RWPE1 (cell line): ENCODE measurements at regions not wholly inside any gene's neighbourhood (a gene's known extent, or its start where the extent isn't known, plus 50 kb on each side); places are given as distances from the start of the nearest gene placed in this dataset.

Experiments used
- CTCF ChIA-PET: fragments of 350-600 bp; sonication (Branson Sonifier 250); formaldehyde crosslinking; extraction: SDS; loops from one replicate; lab custom pipeline; 2021; lab: Yijun Ruan, JAX
- POLR2A ChIA-PET: fragments of 400-600 bp; formaldehyde crosslinking; extraction: SDS; loops from one replicate; lab custom pipeline; 2020; ENCODE audit warnings: antibody characterized with exemption; ENCODE audit not compliant: low non-redundant PET; lab: Yijun Ruan, JAX
- DNase-seq: peaks from one replicate; pipeline ENCODE4 v3.0.0; 2012; ENCODE audit warnings: low spot score
- H3K27ac ChIP-seq: fragments of 450-650 bp; 2 replicates; pipeline ENCODE4 v1.5.1; 2017
- CTCF ChIP-seq: fragments of 450-650 bp; conservative IDR thresholded peaks from 2 replicates; pipeline ENCODE4 v1.5.1; 2017; ENCODE audit warnings: low read depth, mild to moderate bottlenecking

DNA sequence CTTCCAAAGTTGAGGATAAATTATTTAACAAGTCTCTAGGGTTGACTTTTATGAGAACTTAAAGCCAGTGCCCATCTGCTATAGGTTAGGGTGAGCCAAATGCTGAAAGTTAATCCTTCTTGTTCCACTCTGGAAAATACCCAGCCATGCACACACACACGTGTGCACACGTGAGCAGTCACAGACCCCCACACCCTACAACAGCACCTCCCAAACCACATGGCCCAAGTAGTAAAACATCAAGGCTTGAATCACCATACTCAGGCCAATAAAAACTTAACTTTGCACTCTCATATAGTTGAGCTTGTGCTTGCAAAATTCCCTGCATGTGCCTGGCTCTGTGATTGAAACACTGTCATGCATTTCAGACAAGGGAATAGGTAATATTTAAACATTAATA lies 467.6 kb downstream of the ARHGEF28 start:
- no peak overlapping the region for H3K27ac ChIP-seq
- ChIA-PET CTCF (no interaction called here), POLR2A (no interaction called here)
- no peak for TF ChIP-seq CTCF
- DNase-seq, result no peak

GRCh38 chr5:74092766-74093165 lies 466.8 kb downstream of the ARHGEF28 start:
- ChIA-PET CTCF (no interaction called here), POLR2A (no interaction called here)
- no peak for TF ChIP-seq CTCF
- DNase-seq, result no peak
- no peak overlapping the region for H3K27ac ChIP-seq

DNA sequence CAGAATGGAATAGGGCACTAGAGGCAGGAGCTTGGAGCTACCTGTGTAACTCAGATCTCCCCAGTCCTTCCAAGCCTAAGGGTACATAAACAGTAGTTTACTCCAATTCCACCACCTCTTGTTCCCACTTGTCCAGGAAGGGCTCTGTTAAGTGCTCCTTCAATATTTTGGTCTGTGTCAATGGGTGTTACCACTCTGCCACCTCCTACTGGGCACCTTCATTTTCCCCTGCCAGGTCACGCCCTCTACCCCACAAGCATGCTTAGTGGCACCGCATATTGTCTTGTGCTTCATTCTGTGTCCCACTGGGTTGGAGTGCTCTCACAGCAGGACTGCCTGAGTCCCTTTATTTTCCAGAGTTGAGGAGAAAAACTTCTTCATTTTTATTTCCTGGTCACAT lies 459.8 kb downstream of the ARHGEF28 start:
- CTCF ChIA-PET, result interaction anchor here (0.8 kb wide), 1 partner anchor 10 kb away, joined by 3 read pairs; no protein-coding TSS in a partner anchor
- POLR2A ChIA-PET, result no interaction called here
- DNase-seq, result no peak
- no peak for TF ChIP-seq CTCF
- no peak overlapping the region for H3K27ac ChIP-seq

DNA sequence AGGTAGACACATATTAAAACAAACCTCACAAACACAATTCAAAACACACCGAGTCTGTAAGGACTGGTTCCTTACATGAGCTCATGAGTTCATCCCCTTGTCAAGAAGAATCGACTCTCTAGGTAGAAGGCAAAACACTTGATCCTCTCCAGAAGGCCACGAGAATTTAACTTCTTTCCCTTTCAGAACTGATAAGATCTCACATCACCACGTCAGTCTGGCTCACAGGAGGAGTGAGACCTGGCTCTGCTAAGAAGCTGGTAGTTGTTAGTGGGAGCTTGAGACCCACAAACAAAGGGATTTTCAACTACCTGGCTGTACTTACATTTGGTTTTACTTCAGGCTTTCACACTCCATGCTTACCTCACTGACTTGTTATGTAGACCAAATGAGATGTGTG lies 459.2 kb downstream of the ARHGEF28 start:
- no peak for DNase-seq
- ChIA-PET CTCF (interaction anchor here (0.8 to 1.1 kb wide), 2 partner anchors 10 to 39 kb away, joined by 3 read pairs; no protein-coding TSS in a partner anchor), POLR2A (interaction anchor here (0.7 kb wide), 1 partner anchor 256 kb away, joined by 3 read pairs; no protein-coding TSS in a partner anchor)
- no peak overlapping the region for H3K27ac ChIP-seq
- TF ChIP-seq CTCF, result no peak

- no peak for TF ChIP-seq CTCF
- POLR2A ChIA-PET, result no interaction called here
- DNase-seq, result no peak
- CTCF ChIA-PET, result no interaction called here
- no peak overlapping the region for H3K27ac ChIP-seq
These were observed 457.2 kb downstream of the ARHGEF28 start for GRCh38 chr5:74083096-74083791.

GRCh38 chr5:74082512-74083055 lies 456.6 kb downstream of the ARHGEF28 start:
- POLR2A ChIA-PET, result no interaction called here
- TF ChIP-seq CTCF, result no peak
- H3K27ac ChIP-seq, result no peak overlapping the region
- DNase-seq, result no peak
- CTCF ChIA-PET, result interaction anchor here (0.5 kb wide), 2 partner anchors 38 to 194 kb away, joined by 3 read pairs; no protein-coding TSS in a partner anchor
